DND-41 (cell line): ENCODE measurements at regions not wholly inside any gene's neighbourhood (a gene's known extent, or its start where the extent isn't known, plus 50 kb on each side); places are given as distances from the start of the nearest gene placed in this dataset.

Source experiments
- ATAC-seq: fragments of 200-7000 bp; cut with Tn5 transposase; 3 replicates; pipeline ENCODE4 v1.9.1; 2021; ENCODE audit warnings: low read depth; ENCODE audit not compliant: insufficient read depth
- DNase-seq: peaks from one replicate; pipeline ENCODE4 v3.0.0-alpha.2; 2020
- H2AFZ ChIP-seq: 2 replicates; pipeline ENCODE4 v1.6.0; 2012; ENCODE audit warnings: low read depth, low read length
- H3K27ac ChIP-seq: 2 replicates; pipeline ENCODE4 v1.5.1; 2012; ENCODE audit warnings: low read length, inconsistent platforms
- H3K27me3 ChIP-seq: fragments of 200-600 bp; sonication (generic); 2 replicates; pipeline ENCODE4 v1.6.0; 2012; ENCODE audit warnings: low read length, mild to moderate bottlenecking, inconsistent platforms; ENCODE audit not compliant: insufficient read depth, poor library complexity
- H3K36me3 ChIP-seq: 2 replicates; pipeline ENCODE4 v1.5.1; 2012; ENCODE audit warnings: low read length, inconsistent platforms; ENCODE audit not compliant: insufficient read depth
- H3K4me1 ChIP-seq: 2 replicates; pipeline ENCODE4 v1.5.1; 2012; ENCODE audit warnings: mild to moderate bottlenecking, low read length; ENCODE audit not compliant: insufficient read depth
- H3K4me2 ChIP-seq: 2 replicates; pipeline ENCODE4 v1.6.0; 2012; ENCODE audit warnings: mild to moderate bottlenecking, moderate library complexity, low read length, inconsistent platforms; ENCODE audit not compliant: insufficient read depth
- H3K4me3 ChIP-seq, 2 experiments: fragments of 200-600 bp in 1 of 2; shearing (Covaris generic) in 1 of 2; 2 replicates each; pipeline ENCODE4 v1.5.1; 2012 to 2016; ENCODE audit warnings: inconsistent platforms in 2 of 2, low read length in 2 of 2, mild to moderate bottlenecking in 2 of 2, low read depth in 1 of 2, moderate library complexity in 1 of 2
- H3K79me2 ChIP-seq: 2 replicates; pipeline ENCODE4 v1.6.0; 2012; ENCODE audit warnings: low read length, inconsistent platforms; ENCODE audit not compliant: insufficient read depth
- H3K9ac ChIP-seq: 2 replicates; pipeline ENCODE4 v1.6.0; 2012; ENCODE audit warnings: low read depth, mild to moderate bottlenecking, inconsistent platforms, low read length, moderate library complexity
- H3K9me3 ChIP-seq: 2 replicates; pipeline ENCODE4 v1.5.1; 2012; ENCODE audit warnings: low read length, moderate library complexity, mild to moderate bottlenecking, inconsistent platforms; ENCODE audit not compliant: insufficient read depth, severe bottlenecking
- H4K20me1 ChIP-seq: 2 replicates; pipeline ENCODE4 v1.6.0; 2012; ENCODE audit warnings: low read length; ENCODE audit not compliant: insufficient read depth
- CTCF ChIP-seq: IDR thresholded peaks from 2 replicates; pipeline ENCODE4 v1.5.1; 2012; ENCODE audit warnings: borderline replicate concordance, low read length, moderate library complexity, mild to moderate bottlenecking; ENCODE audit not compliant: poor library complexity, severe bottlenecking; ENCODE audit errors: extremely low read depth
- EZH2 ChIP-seq: IDR thresholded peaks from 3 replicates; pipeline ENCODE4 v1.6.1; 2012; ENCODE audit warnings: borderline replicate concordance, low read depth, mild to moderate bottlenecking, moderate library complexity, low read length, inconsistent platforms; ENCODE audit not compliant: severe bottlenecking

DNA sequence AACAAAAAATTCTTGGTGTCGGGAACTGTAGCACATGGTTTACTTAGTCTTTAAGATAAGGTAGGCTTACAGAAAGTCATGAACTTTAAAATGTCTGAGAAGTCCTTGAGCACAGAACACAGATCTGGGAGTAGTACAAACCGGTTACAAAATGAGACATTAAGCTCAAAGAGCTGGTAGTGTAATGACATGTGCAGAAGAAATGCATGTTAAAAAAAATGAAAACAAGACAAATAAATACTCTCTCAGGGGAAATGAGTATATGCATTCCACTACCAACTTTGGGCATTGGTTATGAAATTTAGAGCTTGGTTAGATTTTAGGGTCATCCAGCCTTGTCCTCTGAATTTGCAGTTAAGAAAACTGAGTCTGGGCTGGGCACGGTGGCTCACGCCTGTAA, 91.5 kb upstream of the F3 start:
- Histone ChIP-seq H3K36me3 (no peaks in the 10 kb centered on the region), H3K4me3 (no peak overlapping the region), H3K27ac (no peak overlapping the region), H3K4me1 (peaks cover 10% of the 10 kb centered on the region), H3K27me3 (no peaks in the 10 kb centered on the region), H3K9ac (no peak overlapping the region), H3K4me2 (no peak overlapping the region), H3K79me2 (no peaks in the 10 kb centered on the region), H2AFZ (no peak overlapping the region), H4K20me1 (no peaks in the 10 kb centered on the region), H3K9me3 (no peaks in the 10 kb centered on the region)
- no peak for TF ChIP-seq EZH2
- no peak for TF ChIP-seq CTCF
- DNase-seq (no peak), ATAC-seq (no peak)

GRCh38 chr1:94629259-94630181, 88.0 kb upstream of the F3 start:
- DNase-seq (no peak), ATAC-seq (no peak)
- H4K20me1 ChIP-seq, result no peaks in the 10 kb centered on the region
- H3K79me2 ChIP-seq, result no peaks in the 10 kb centered on the region
- H3K4me1 ChIP-seq, result peaks cover 10% of the 10 kb centered on the region
- H3K36me3 ChIP-seq, result no peaks in the 10 kb centered on the region
- TF ChIP-seq CTCF (no peak), EZH2 (no peak)
- H3K9ac ChIP-seq, result no peak overlapping the region
- no peak overlapping the region for H3K4me2 ChIP-seq
- 0 out of 2 replicates have a peak overlapping the region, but pooled peaks have one; percentile 22 for H2AFZ ChIP-seq
- no peaks in the 10 kb centered on the region for H3K9me3 ChIP-seq
- H3K27me3 ChIP-seq, result no peaks in the 10 kb centered on the region
- no peak overlapping the region for H3K27ac ChIP-seq
- H3K4me3 ChIP-seq, result no peak overlapping the region

DNA sequence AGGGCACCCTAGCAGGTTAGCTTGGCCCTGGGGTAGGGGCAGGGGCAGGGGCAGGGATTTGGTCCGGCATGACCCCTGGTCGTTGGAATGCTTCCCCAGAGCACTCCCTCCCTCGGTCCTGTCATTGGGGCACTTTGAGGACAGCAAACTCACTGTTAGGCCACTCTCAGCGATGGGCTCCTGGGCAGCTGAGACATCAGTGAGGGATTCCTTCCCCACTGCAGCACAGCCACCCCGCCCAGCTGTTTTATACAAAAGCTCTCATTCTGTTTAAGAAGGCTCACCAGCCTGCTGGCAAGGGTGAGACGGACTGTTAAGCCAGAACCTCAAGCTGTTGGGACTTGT, 86.9 kb upstream of the F3 start:
- no peak for DNase-seq
- TF ChIP-seq EZH2 (no peak), CTCF (no peak)
- no peak for ATAC-seq
- Histone ChIP-seq H3K36me3 (no peaks in the 10 kb centered on the region), H3K9ac (no peak overlapping the region), H3K27ac (no peak overlapping the region), H3K79me2 (no peaks in the 10 kb centered on the region), H3K4me2 (no peak overlapping the region), H2AFZ (no peak overlapping the region), H4K20me1 (no peaks in the 10 kb centered on the region), H3K4me3 (no peak overlapping the region), H3K9me3 (no peaks in the 10 kb centered on the region), H3K27me3 (no peaks in the 10 kb centered on the region), H3K4me1 (peaks cover 10% of the 10 kb centered on the region)
